ENCODE measurements at regions not wholly inside any gene's neighbourhood (a gene's known extent, or its start where the extent isn't known, plus 50 kb on each side); places are given as distances from the start of the nearest gene placed in this dataset.

DNA sequence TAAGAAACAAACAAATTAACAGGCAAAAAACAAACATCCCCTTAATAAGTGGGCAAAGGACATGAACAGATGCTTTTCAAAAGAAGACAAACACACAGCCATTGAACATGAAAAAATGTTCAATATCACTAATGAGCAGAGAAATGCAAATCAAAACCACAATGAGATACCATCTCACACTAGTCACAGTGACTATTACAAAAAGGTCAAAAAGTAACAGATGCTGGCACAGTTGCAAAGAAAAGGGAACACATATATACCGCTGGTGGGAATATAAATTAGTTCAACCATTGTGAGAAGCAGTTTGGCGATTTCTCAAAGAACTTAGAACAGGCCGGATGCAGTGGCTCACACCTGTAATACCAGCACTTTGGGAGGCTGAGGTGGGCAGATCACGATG lies 146.1 kb upstream of the NEIL3 start:
- Mint-ChIP-seq H3K27ac (no peak overlapping the region), H3K4me1 (no peaks in the 10 kb centered on the region), H3K9me3 (peaks cover 3% of the 10 kb centered on the region), H3K27me3 (no peaks in the 10 kb centered on the region), H3K36me3 (ENCODE audit: low read depth) (no peaks in the 10 kb centered on the region), H3K4me3 (no peak overlapping the region)
- ChIA-PET CTCF (no interaction called here), POLR2A (no interaction called here)
- ATAC-seq (ENCODE audit: low read depth) (no peak), DNase-seq (no peak)
- TF ChIP-seq, protein P1, sequence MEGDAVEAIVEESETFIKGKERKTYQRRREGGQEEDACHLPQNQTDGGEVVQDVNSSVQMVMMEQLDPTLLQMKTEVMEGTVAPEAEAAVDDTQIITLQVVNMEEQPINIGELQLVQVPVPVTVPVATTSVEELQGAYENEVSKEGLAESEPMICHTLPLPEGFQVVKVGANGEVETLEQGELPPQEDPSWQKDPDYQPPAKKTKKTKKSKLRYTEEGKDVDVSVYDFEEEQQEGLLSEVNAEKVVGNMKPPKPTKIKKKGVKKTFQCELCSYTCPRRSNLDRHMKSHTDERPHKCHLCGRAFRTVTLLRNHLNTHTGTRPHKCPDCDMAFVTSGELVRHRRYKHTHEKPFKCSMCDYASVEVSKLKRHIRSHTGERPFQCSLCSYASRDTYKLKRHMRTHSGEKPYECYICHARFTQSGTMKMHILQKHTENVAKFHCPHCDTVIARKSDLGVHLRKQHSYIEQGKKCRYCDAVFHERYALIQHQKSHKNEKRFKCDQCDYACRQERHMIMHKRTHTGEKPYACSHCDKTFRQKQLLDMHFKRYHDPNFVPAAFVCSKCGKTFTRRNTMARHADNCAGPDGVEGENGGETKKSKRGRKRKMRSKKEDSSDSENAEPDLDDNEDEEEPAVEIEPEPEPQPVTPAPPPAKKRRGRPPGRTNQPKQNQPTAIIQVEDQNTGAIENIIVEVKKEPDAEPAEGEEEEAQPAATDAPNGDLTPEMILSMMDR (IDR thresholded peaks at IDR 0.05), result no peak
- intact Hi-C loops (cut with micrococcal nuclease), result no loop called here

DNA sequence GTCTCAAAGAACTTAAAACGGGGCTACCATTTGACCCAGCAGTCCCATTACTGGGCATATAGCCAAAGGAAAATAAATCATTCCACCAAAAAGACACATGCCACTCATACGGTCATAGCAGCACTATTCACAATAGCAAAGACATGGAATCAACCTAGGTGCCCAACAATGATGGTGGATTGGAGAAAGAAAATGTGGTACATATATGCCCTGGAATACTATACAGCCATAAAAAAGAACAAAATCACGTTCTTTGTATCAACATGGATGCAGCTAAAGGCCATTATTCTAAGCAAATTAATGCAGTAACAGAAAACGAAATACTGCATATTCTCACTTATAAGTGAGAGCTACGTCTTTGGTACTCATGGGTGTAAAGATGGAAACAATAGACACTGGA lies 138.1 kb upstream of the NEIL3 start:
- no peaks in the 10 kb centered on the region for H3K4me1 Mint-ChIP-seq
- H3K36me3 Mint-ChIP-seq (ENCODE audit: low read depth), result no peaks in the 10 kb centered on the region
- intact Hi-C loops (cut with micrococcal nuclease), result no loop called here
- CTCF ChIA-PET, result no interaction called here
- H3K27me3 Mint-ChIP-seq, result no peaks in the 10 kb centered on the region
- no peak overlapping the region for H3K27ac Mint-ChIP-seq
- POLR2A ChIA-PET, result no interaction called here
- TF ChIP-seq, protein P1 (IDR thresholded peaks at IDR 0.05), result no peak
- ATAC-seq (ENCODE audit: low read depth), result no peak
- DNase-seq, result no peak
- peaks cover 8% of the 10 kb centered on the region for H3K9me3 Mint-ChIP-seq
- no peak overlapping the region for H3K4me3 Mint-ChIP-seq

DNA sequence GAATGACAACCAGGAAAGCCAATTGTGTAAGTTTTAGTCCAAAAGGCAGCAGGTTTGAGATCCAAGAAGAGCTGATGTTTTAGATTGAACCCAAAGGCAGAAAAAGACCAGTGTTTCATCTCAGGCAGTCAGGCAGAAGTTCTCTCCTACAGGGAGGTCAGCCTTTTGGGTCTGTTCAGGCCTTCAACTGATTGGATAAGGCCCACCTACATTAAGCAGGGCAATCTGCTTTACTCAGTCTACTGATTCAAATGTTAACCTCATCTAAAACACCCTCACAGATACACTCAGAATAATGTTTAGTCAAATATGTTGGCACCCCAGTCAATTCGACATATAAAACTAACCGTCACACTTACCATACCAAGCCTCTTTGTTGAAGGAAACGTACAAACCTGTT lies 134.2 kb upstream of the NEIL3 start:
- DNase-seq, result no peak
- H3K27ac Mint-ChIP-seq, result no peak overlapping the region
- intact Hi-C loops (cut with micrococcal nuclease), result no loop called here
- H3K4me3 Mint-ChIP-seq, result no peak overlapping the region
- ChIA-PET CTCF (no interaction called here), POLR2A (no interaction called here)
- ATAC-seq (ENCODE audit: low read depth), result no peak
- TF ChIP-seq, protein P1 (IDR thresholded peaks at IDR 0.05), result no peak
- H3K9me3 Mint-ChIP-seq, result peaks cover 8% of the 10 kb centered on the region
- H3K4me1 Mint-ChIP-seq, result no peaks in the 10 kb centered on the region
- no peaks in the 10 kb centered on the region for H3K36me3 Mint-ChIP-seq (ENCODE audit: low read depth)
- H3K27me3 Mint-ChIP-seq, result no peaks in the 10 kb centered on the region

DNA sequence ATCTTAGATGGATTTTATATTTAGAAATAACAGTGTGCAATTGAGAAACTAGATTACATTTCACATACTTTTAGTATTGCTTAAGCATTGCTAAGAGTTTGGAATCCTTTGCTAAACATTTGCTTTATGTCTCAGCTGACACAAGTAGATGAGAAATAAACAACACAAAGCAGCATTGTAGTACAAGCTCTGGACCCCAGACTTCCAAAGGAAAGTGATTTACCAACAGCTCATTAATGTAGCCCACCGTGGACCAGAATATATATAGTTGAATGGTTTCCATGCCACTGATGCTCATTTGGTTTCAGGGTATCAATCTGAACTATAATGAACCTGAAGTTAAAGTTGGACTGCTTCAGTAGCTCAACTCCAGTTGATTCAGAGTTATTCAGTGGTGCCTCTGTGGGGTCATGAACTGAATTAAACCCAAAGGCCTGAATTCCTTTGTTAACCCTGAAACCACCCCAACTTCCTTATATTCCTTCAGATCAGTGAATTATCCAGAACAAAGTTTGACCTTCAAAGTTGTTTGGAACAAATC lies 132.1 kb upstream of the NEIL3 start:
- CTCF ChIA-PET, result no interaction called here
- DNase-seq, result no peak
- no peak overlapping the region for H3K27ac Mint-ChIP-seq
- H3K4me3 Mint-ChIP-seq, result no peak overlapping the region
- TF ChIP-seq, protein P1 (IDR thresholded peaks at IDR 0.05), result no peak
- no peaks in the 10 kb centered on the region for H3K36me3 Mint-ChIP-seq (ENCODE audit: low read depth)
- POLR2A ChIA-PET, result no interaction called here
- H3K27me3 Mint-ChIP-seq, result no peaks in the 10 kb centered on the region
- peaks cover 2% of the 10 kb centered on the region for H3K9me3 Mint-ChIP-seq
- intact Hi-C loops (cut with micrococcal nuclease), result no loop called here
- H3K4me1 Mint-ChIP-seq, result no peaks in the 10 kb centered on the region
- no peak for ATAC-seq (ENCODE audit: low read depth)

DNA sequence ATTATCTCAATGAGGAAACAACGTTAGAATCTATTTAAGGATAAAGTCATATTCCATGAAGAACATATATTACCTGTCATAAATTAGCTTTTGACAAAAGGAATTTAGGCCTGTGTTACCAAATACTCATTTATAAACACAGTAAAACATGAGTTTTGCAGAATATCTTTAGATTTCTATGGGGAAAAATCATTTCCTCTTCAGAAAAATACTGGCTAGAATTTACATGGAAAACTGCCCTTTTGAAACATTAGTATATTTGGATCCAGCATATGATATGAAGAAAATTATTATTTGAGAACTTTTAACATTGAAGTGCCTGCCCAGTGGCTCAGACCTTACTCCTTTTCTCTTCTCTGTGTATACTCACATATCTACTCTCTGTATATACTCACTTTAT lies 131.4 kb upstream of the NEIL3 start:
- intact Hi-C loops (cut with micrococcal nuclease), result no loop called here
- ATAC-seq (ENCODE audit: low read depth), result no peak
- H3K27ac Mint-ChIP-seq, result no peak overlapping the region

More for the DNA sequence above, 131.4 kb upstream of the NEIL3 start:
- TF ChIP-seq, protein P1 (IDR thresholded peaks at IDR 0.05), result no peak
- H3K4me1 Mint-ChIP-seq, result no peaks in the 10 kb centered on the region
- peaks cover 2% of the 10 kb centered on the region for H3K9me3 Mint-ChIP-seq
- no peaks in the 10 kb centered on the region for H3K36me3 Mint-ChIP-seq (ENCODE audit: low read depth)
- POLR2A ChIA-PET, result no interaction called here
- H3K4me3 Mint-ChIP-seq, result no peak overlapping the region
- DNase-seq, result no peak
- no peaks in the 10 kb centered on the region for H3K27me3 Mint-ChIP-seq
- CTCF ChIA-PET, result no interaction called here
